ENCODE measurements at regions not wholly inside any gene's neighbourhood (a gene's known extent, or its start where the extent isn't known, plus 50 kb on each side); places are given as distances from the start of the nearest gene placed in this dataset.

- TF ChIP-seq CTCF (IDR thresholded peaks at IDR 0.05): no peak
- no peak for TF ChIP-seq POLR2A (IDR thresholded peaks at IDR 0.05)
Observed at GRCh38 chrX:138886769-138887168, 175.3 kb upstream of the FGF13 start.

All from esophagus squamous epithelium (tissue), 4 donors.